GM21367 (cell line): ENCODE measurements at regions not wholly inside any gene's neighbourhood (a gene's known extent, or its start where the extent isn't known, plus 50 kb on each side); places are given as distances from the start of the nearest gene placed in this dataset.

ENCODE experiments used
- ATAC-seq: cut with Tn5 transposase; IDR thresholded peaks from one replicate; pipeline ENCODE4 v1.9.1; 2021; ENCODE audit not compliant: unreplicated experiment

GRCh38 chr10:10544890-10545289 lies 472.8 kb upstream of the CELF2 start:
- ATAC-seq = no peak

- no peak for ATAC-seq
Measured at GRCh38 chr10:10545771-10546170, 471.9 kb upstream of the CELF2 start.

- ATAC-seq = no peak
Measured at GRCh38 chr10:10551596-10552301, 465.9 kb upstream of the CELF2 start.

DNA sequence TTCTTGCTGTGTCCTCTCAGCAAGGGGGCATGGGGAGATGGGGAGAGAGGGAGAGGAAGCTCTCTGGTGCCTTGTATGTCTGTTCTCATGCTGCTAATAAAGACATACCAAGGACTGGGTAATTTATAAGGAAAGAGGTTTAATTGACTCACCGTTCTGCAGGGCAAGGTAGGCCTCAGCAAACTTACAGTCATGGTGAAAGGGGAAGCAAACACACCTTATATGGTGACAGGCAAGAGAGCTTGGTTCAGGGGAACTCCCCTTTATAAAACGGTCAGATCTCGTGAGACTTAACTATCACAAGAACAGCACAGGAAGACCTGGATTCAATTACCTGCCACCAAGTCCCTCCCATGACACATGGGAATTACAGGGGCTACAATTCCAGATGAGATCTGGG lies 464.7 kb upstream of the CELF2 start:
- no peak for ATAC-seq

DNA sequence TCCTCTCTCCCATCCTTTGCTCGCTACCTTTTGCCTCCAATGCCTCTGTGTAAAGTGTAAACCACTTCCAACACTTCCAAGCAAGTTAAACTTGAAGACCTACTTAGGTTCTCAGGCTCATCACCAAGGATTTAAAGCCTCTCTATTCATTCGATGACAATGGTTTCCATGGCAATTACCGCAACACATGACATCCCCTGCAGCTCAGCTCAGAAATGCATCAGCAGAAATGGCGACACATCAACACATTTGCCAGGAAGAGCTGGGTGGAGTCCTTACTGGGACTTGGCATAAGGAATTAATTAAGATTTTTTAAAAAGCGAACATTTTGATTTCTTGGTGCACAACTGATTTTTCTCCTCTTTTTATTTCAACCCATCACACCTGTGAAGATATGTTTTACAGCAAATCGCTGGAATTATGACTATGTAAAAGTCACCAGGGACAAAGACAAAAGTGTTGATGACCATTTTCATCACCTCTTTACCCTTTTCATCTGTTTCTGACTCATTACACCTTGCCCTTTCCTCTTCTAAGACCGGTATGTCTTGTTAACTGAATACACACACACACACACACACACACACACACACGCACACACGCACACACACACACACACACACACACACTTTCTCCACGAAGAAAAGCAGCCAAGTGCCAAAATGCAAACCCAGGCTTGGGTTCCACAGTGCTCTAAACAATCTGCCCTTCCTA lies 453.4 kb upstream of the CELF2 start:
- no peak for ATAC-seq

- no peak for ATAC-seq
Measured at GRCh38 chr10:10576937-10577336, 440.7 kb upstream of the CELF2 start.

GRCh38 chr10:10579709-10580108 lies 438.0 kb upstream of the CELF2 start:
- ATAC-seq = no peak

- ATAC-seq = no peak
Measured at GRCh38 chr10:10584161-10584560, 433.5 kb upstream of the CELF2 start.

GRCh38 chr10:10587744-10588393 lies 429.8 kb upstream of the CELF2 start:
- no peak for ATAC-seq

DNA sequence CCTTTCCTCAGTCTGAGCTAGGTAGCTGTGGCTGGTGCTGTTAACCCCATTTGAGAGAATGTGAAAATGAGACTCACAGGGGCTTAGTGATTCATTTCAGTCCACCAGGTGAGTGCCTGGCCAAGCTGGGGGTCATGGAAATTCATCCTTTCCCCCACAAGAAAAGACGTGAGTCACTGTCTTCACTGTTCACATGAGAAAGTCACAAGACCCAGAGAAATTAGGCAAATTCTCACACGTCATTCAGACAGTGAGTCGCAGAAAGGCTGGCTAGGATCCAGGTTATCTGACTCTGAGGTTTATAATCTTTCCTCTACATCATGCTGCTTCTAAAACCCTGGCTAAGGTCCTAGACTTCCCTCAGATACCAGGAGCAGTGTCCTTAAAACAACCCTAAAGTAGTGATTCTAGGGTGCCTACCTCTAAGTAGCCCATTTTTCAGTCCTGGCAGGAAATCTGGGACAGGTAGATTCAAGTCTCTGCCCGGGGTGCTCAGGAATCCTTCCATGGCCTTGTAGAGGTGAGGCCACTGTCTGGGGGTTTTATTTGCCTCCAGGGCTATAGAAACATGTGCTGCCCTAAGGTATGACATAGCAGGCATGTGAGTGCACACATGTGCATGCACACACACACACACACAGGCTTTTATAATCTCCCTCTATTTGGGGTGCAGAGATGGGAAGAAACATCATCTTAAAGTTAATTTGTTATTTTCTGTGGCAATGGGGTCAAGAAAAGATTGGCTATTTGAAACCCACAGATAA lies 427.9 kb upstream of the CELF2 start:
- peak; percentile 67 for ATAC-seq

GRCh38 chr10:10591715-10592341 lies 425.8 kb upstream of the CELF2 start:
- ATAC-seq = no peak

DNA sequence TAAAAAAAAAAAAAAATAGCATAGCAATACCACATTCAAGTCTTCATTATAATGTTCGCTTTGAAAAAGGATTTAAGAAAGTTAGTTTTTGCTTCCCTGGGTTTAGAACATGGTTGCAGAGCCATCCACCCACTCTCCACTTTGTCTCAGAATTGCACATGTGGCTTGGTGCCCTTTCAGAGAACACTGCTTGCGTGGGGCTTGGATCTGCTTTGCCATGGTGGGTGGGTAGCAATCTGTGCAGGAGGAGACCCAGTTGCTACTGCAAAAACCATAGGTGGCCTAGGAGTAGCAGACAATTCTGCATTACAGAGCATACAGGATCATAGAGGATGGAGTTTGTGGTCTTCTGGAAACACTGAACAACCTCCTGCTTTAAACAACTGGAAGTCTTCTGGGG lies 421.4 kb upstream of the CELF2 start:
- ATAC-seq = no peak

DNA sequence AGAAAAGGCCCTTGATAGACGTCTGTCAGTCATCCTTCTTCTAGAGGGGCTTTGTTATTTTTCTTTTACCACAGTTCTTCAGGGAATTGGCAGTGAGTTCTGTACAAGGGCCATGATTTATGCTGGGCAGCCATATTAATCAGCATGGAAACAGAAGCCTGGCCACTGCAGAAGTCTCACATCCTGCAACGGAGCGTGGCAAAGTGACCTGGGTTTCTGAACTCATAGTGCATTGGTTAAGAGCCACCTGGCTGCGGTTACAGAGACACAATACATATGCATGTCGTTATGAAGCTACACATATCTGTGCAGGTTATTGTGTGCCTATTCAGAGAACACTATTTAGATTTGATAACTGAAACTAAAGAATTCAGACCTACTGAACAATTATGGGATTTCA lies 419.4 kb upstream of the CELF2 start:
- ATAC-seq = peak; percentile 85

GRCh38 chr10:10600004-10600403 lies 417.7 kb upstream of the CELF2 start:
- no peak for ATAC-seq

DNA sequence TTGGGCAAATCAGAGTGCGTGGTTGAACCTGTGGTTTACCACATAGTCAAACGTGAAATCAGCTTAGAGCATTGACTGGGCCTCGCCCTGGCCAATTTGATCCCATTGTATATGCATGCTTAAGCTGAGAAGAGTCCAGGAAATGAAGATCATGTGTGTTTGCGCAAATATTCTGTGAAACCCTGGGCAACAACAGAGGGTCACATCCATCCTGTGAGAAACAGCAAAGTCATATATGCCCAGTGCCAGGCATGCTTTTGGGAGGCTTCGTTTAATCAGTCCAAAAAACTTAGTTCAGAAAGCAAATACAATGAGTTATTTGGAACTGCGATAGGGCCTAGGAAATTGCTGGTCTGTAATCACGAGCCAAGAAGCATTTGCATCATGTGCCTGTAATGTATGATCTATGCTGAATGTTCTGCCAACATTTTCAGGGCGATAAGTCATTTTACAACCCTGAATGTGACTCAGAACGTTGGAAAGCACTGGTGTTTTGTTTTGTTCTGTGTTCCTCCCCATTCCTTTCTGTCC lies 412.1 kb upstream of the CELF2 start:
- no peak for ATAC-seq

DNA sequence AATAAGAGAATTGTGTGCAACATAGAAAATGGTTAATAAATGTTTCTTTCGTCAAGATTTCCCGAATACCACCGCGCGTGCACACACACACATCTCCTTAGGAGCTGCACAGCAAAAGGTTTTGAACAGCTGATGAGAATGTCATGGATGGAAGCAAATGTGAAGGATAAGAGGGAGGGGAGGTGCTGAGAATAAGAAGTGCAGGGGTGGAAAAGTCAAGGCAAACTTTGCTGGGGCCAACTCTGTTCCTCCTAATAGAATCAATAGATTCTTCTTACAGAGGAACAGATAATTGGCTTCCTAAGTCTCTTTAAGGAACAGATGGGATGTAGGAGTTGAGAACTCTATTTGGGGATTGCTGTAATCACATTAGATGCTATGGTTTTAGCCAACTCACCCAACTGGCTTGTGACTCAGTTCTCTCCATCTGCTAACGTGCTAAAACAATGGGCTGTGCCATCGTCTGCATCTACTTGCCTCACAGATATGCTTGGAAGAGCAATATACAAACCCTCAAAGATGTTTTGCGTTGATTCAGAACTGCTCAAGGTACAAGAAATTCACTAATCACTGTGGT lies 408.2 kb upstream of the CELF2 start:
- no peak for ATAC-seq

GRCh38 chr10:10610171-10610570 lies 407.5 kb upstream of the CELF2 start:
- no peak for ATAC-seq

DNA sequence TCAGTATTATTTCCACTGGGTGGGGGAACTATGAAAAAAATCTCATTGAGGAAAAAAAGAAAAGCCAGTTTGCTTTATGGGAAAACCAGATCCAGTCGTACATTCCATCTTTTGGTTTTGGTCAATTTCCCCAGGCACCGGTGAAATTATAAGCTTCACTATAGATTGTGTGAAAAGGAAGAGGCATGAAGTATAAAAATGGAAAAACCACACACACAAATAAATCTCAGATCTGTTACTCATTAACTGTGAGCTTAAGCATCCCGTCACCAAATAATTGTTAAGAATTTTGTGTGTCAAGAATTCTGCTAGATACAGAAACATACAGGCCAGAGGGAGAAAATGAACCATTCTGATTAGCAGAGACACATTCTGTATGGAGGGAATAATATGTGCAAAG lies 405.5 kb upstream of the CELF2 start:
- no peak for ATAC-seq

- ATAC-seq = no peak
Measured at GRCh38 chr10:10613656-10614244, 403.9 kb upstream of the CELF2 start.

DNA sequence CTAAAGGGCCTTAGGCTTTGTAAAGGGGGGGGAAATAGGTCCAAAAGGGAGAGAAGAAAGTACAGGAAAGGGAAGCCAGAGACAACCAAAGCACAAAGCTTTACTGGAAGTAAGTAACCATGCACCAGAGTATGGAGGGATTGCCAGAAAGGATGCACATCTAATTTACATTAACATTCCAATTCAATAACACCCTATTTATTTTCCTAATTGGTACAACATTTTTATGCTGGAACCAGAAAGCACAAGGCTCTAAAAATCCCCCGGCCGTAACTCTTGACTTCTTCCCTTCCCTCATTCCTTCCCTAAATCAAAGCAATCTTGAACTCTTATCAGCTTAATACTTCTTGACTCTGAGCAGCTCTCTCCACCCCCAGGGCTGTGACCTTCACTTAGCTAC lies 400.0 kb upstream of the CELF2 start:
- no peak for ATAC-seq
